GM12878 (cell line): ENCODE measurements at regions not wholly inside any gene's neighbourhood (a gene's known extent, or its start where the extent isn't known, plus 50 kb on each side); places are given as distances from the start of the nearest gene placed in this dataset.

ENCODE experiments used
- ATAC-seq: fragments of 200-7000 bp; cut with Tn5 transposase; 3 replicates; pipeline ENCODE4 v1.9.1; 2020; ENCODE audit warnings: mild to moderate bottlenecking, moderate library complexity
- BruUV-seq: library from RNA; stranded (reverse); fragments of 400-500 nt; replicated peaks from 2 replicates; lab custom pipeline; 2021; lab: Mats Ljungman, UMichigan
- CTCF ChIA-PET: fragments of 300-600 bp; sonication (Branson Sonifier 250); formaldehyde crosslinking; extraction: SDS; loops from one replicate; lab custom pipeline; 2021; ENCODE audit warnings: inconsistent platforms; lab: Yijun Ruan, JAX
- POLR2A ChIA-PET: fragments of 350-600 bp; formaldehyde crosslinking; extraction: SDS; loops from one replicate; lab custom pipeline; 2021; ENCODE audit warnings: inconsistent platforms; lab: Charles Lee
- RAD21 ChIA-PET: fragments of 300-600 bp; sonication (Branson Sonifier 250); formaldehyde crosslinking; loops from one replicate; lab custom pipeline; 2023; ENCODE audit warnings: antibody characterized with exemption; ENCODE audit not compliant: unreplicated experiment; lab: Charles Lee
- SMC1A ChIA-PET: fragments of 300-600 bp; sonication (Branson Sonifier 250); formaldehyde crosslinking; loops from one replicate; lab custom pipeline; 2023; ENCODE audit not compliant: unreplicated experiment, uncharacterized antibody; lab: Charles Lee
- DNase-seq: peaks from one replicate; pipeline ENCODE4 v3.0.0-alpha.2; 2011; ENCODE audit warnings: low read depth, low spot score
- FAIRE-seq: peaks from 3 replicates; lab custom pipeline; 2011; peaks lifted over from hg19 to GRCh38; lab: Jason Lieb, UNC
- H2AFZ ChIP-seq: 2 replicates; pipeline ENCODE4 v1.6.0; 2011; ENCODE audit warnings: low read depth, low read length, control low read depth; ENCODE audit not compliant: control insufficient read depth
- H3K27ac ChIP-seq: 2 replicates; pipeline ENCODE4 v1.5.1; 2011; ENCODE audit warnings: control low read depth; ENCODE audit not compliant: control insufficient read depth, insufficient read depth
- H3K27me3 ChIP-seq, 2 experiments: replicated peaks in 1 of 2; 2 replicates each; pipeline versions ENCODE4 v1.6.0 to v1.6.1; 2011; ENCODE audit warnings: low read length in 1 of 2; ENCODE audit not compliant: control insufficient read depth in 2 of 2, insufficient read depth in 2 of 2
- H3K36me3 ChIP-seq, 2 experiments: 2 replicates each; pipeline ENCODE4 v1.5.1; 2011; ENCODE audit warnings: low read length in 1 of 2; ENCODE audit not compliant: control insufficient read depth in 2 of 2, insufficient read depth in 2 of 2
- H3K4me1 ChIP-seq: 2 replicates; pipeline ENCODE4 v1.6.1; 2011; ENCODE audit warnings: mild to moderate bottlenecking, low read length, moderate library complexity, mixed read lengths; ENCODE audit not compliant: control insufficient read depth, insufficient read depth
- H3K4me2 ChIP-seq: 2 replicates; pipeline ENCODE4 v1.6.0; 2011; ENCODE audit warnings: control low read depth; ENCODE audit not compliant: control insufficient read depth, insufficient read depth
- H3K4me3 ChIP-seq: fragments of 200-600 bp; sonication (generic); 2 replicates; pipeline ENCODE4 v1.5.1; 2016
- H3K79me2 ChIP-seq: 2 replicates; pipeline ENCODE4 v1.6.0; 2011; ENCODE audit warnings: low read length; ENCODE audit not compliant: control insufficient read depth, insufficient read depth
- H3K9ac ChIP-seq: 2 replicates; pipeline ENCODE4 v1.8.0; 2011; ENCODE audit warnings: low read length, control low read depth, mixed read lengths; ENCODE audit not compliant: control insufficient read depth, insufficient read depth
- H3K9me3 ChIP-seq: replicated peaks from 3 replicates; pipeline ENCODE4 v1.5.1; 2011; ENCODE audit warnings: mild to moderate bottlenecking, low read length; ENCODE audit not compliant: control insufficient read depth, insufficient read depth
- H4K20me1 ChIP-seq: 2 replicates; pipeline ENCODE4 v1.6.0; 2011; ENCODE audit not compliant: control insufficient read depth, insufficient read depth
- GATAD2B ChIP-seq: fragments of 450-650 bp; conservative IDR thresholded peaks from 2 replicates; pipeline ENCODE4 v1.6.1; 2017; ENCODE audit warnings: low read depth, mild to moderate bottlenecking, moderate library complexity
- REST ChIP-seq: IDR thresholded peaks from 2 replicates; pipeline ENCODE4 v1.6.1; 2012; ENCODE audit warnings: mild to moderate bottlenecking, low read depth, low read length
- WGBS: methylation state at CpG from one replicate; pipeline ENCODE4 v1.1.6; 2016; ENCODE audit warnings: low lambda C conversion rate; ENCODE audit not compliant: insufficient replicate concordance, insufficient coverage; ENCODE audit errors: missing lambda C conversion rate; 5-methylcytosine and 5-hydroxymethylcytosine counted together
- in situ Hi-C: fragments of 300-500 bp; cut with MboI; formaldehyde crosslinking; loops from 9 replicates; pipeline ENCODE4 v1.14.3; 2018; ENCODE audit warnings: mixed read lengths
- intact Hi-C: fragments of 100-400 bp; cut with micrococcal nuclease; formaldehyde crosslinking; loops from one replicate; pipeline ENCODE4 v1.14.2; 2022; ENCODE audit not compliant: unreplicated experiment

- no peak for TF ChIP-seq GATAD2B
Measured at GRCh38 chr5:173758676-173759075, 129.5 kb upstream of the CPEB4 start (continued).

- intact Hi-C loops (no loop called here), in situ Hi-C loops (no loop called here)
- DNase-seq (no peak), FAIRE-seq (no peak), ATAC-seq (no peak)
- H3K9ac ChIP-seq: no peak overlapping the region
- no peaks in the 10 kb centered on the region for H3K9me3 ChIP-seq
- no peak for TF ChIP-seq REST
- RAD21 ChIA-PET: interaction anchor here (0.5 kb wide), 1 partner anchor 143 kb away, joined by 3 read pairs; no protein-coding TSS in a partner anchor
- no peaks in the 10 kb centered on the region for H3K79me2 ChIP-seq
- no TSS peak for BruUV-seq
- no peaks in the 10 kb centered on the region for H4K20me1 ChIP-seq
- H3K4me2 ChIP-seq: no peak overlapping the region
- H3K27me3 ChIP-seq: no peaks in the 10 kb centered on the region
- H3K27ac ChIP-seq: no peak overlapping the region
- no peak overlapping the region for H2AFZ ChIP-seq
- 85% methylated on average over 8 of the region's 8 CpGs for WGBS
- H3K4me3 ChIP-seq: no peak overlapping the region
- POLR2A ChIA-PET: no interaction called here
- CTCF ChIA-PET: interaction anchor here (0.8 to 1.3 kb wide), 2 partner anchors 9 to 144 kb away, joined by 3 to 4 read pairs; no protein-coding TSS in a partner anchor
- H3K4me1 ChIP-seq: peaks cover 2% of the 10 kb centered on the region; the same call in 1 of the 2 replicates
- H3K36me3 ChIP-seq: no peaks in the 10 kb centered on the region
- SMC1A ChIA-PET: interaction anchor here (1.2 to 1.9 kb wide), 2 partner anchors 15 to 34 kb away, joined by 3 to 5 read pairs; no protein-coding TSS in a partner anchor
Measured at GRCh38 chr5:173759691-173760090, 128.5 kb upstream of the CPEB4 start.
